HG02852 (cell line): ENCODE measurements at regions not wholly inside any gene's neighbourhood (a gene's known extent, or its start where the extent isn't known, plus 50 kb on each side); places are given as distances from the start of the nearest gene placed in this dataset.
"Not testable (repeated sequence)": the region's sequence is repeated elsewhere in the genome, so short reads cannot be mapped to it uniquely, and the experiment has no call there.

ENCODE experiments used
- ATAC-seq: cut with Tn5 transposase; IDR thresholded peaks from one replicate; pipeline ENCODE4 v1.9.1; 2021; ENCODE audit warnings: mild to moderate bottlenecking, moderate library complexity; ENCODE audit not compliant: unreplicated experiment

GRCh38 chr1:220475608-220476007 is 52.3 kb upstream of the MARK1 start:
- not testable (repeated sequence) for ATAC-seq

DNA sequence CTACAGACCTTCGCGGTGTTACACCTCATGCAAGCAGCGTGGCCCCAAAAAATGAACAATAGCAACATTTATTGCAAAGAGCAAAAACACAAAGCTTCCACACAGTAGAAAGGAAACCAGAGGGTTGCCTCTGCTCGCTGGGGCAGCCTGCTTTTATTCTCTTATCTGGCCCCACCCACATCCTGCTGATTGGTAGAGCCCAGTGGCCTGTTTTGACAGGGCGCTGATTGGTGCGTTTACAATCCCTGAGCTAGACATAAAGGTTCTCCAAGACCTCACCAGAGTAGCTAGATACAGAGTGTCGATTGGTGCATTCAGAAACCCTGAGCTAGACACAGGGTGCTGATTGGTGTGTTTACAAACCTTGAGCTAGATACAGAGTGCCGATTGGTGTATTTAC is 52.8 kb upstream of the MARK1 start:
- ATAC-seq, result not testable (repeated sequence)

- ATAC-seq, result no peak
Observed at GRCh38 chr1:220473440-220473839, 54.5 kb upstream of the MARK1 start.

- ATAC-seq, result no peak
Observed at GRCh38 chr1:220462752-220463151, 65.2 kb upstream of the MARK1 start.

- ATAC-seq, result no peak
Observed at GRCh38 chr1:220458936-220459335, 69.0 kb upstream of the MARK1 start.

GRCh38 chr1:220457957-220458609 is 69.9 kb upstream of the MARK1 start:
- ATAC-seq, result no peak

DNA sequence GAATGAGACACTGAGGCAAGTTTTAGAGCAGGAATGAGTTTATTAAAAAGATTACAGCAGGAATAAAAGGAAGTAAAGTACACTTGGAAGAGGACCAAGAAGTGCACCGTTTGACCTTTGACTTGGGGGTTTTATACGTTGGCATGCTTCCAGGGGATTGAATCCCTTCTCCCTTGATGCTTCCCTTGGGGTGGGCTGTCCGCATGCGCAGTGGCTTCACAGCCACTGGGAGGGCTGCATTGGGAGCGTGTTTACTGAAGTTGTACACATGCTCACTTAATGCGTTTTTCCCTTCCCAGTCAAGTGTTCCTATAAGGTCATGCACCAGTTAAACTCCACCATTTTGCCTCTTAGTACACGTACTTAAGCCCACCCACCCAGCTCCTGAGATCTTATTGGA is 72.4 kb upstream of the MARK1 start:
- ATAC-seq, result no peak

- ATAC-seq, result no peak
Observed at GRCh38 chr1:220454155-220454777, 73.7 kb upstream of the MARK1 start.

- ATAC-seq, result no peak
Observed at GRCh38 chr1:220453371-220453770, 74.6 kb upstream of the MARK1 start.

GRCh38 chr1:220451532-220451931 is 76.4 kb upstream of the MARK1 start:
- ATAC-seq, result no peak

- ATAC-seq, result no peak
Observed at GRCh38 chr1:220450927-220451326, 77.0 kb upstream of the MARK1 start.

DNA sequence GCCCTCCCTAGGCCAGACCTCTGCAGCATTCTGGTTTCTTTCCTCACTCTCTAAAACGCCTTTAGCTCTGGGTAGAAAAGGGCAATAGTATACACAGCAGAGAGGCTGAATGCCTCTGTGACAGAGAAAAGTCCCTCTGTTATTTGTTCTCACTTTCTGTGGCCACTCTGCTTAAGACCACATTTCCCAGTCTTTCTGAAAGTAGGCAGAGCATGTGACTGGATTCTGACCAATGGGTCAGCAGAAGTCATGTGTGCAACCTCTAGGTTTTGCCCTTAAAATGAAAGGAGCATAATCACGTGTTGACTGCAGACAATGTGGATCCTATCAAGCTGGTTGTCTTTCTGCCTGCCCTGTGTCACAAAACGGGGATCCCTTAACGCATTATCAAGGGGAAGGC is 79.7 kb upstream of the MARK1 start:
- peak; percentile 62 for ATAC-seq

GRCh38 chr1:220444586-220444985 is 83.3 kb upstream of the MARK1 start:
- not testable (repeated sequence) for ATAC-seq

DNA sequence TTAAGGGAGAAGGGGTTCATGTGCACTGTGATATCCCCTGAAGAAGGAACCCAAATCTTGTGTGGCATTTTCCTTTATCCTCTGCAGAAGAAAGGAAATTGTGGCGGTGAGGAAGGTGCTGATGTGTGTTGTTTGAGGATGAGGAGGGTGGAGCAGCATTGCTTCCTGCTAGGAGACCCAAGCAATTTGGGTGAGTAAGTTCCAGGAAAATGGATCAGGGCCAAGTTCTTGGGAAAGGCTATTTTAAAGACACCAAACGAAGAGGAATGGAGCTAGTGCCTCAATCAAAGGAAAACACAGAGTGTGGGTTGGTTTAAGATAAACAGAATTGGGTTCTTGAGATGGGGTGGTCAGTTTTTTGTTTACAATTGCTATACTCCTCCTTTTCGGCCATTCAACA is 86.7 kb upstream of the MARK1 start:
- no peak for ATAC-seq

- ATAC-seq, result no peak
Observed at GRCh38 chr1:220438741-220439140, 89.2 kb upstream of the MARK1 start.

DNA sequence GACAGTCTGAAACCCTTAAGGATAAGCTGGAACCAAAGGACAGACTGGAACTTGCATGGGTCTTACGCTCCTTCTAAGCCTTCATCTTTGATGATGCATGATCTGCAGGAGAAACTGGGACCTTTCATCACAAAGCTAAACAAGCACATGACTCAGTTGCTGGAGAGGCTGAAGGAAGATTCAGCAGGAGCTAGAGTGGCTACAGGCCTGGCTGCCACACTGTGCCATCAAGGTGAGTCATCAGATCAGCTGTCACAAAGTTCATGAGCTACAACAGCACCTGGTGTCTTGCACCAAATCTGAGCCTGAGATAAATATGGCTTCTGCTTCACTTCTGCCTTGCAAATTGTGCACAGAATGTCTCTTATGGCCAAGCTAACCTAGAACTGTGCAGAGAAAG is 95.5 kb upstream of the MARK1 start:
- no peak for ATAC-seq

DNA sequence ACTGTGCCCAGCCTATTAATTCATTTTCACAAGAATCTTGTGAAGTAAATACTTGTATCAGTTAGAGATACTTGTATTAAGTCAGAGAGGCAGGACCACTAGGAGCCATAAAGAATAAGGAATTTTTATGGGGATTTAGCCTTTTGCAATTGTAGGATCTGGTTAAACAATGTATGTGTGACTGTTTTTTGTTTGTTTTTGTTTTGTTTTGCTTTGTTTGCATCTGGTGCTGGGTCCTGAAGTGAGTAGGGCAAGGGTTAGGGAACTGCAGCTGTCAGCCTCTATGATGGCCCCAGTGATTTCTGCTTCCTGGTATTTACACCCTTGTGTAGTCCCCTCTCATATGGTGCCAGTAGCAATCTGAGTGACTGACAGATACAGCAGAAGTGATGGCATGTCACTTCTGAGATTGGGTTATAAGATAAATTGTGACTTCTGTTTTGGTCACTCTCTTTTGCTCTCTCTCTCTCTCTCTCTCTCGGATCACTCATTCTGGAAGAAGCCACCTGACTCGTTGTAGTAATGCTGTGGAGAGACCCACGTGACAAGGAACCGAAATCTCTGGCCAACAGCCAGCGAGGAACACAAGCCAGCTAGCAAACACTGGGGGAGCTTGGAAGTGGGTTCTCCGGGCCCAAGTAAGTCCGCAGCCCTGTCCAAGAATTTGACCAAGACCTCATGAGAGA is 96.2 kb upstream of the MARK1 start:
- ATAC-seq, result no peak

- no peak for ATAC-seq
Observed at GRCh38 chr1:220430586-220430985, 97.3 kb upstream of the MARK1 start.

- no peak for ATAC-seq
Observed at GRCh38 chr1:220430059-220430458, 97.9 kb upstream of the MARK1 start.

DNA sequence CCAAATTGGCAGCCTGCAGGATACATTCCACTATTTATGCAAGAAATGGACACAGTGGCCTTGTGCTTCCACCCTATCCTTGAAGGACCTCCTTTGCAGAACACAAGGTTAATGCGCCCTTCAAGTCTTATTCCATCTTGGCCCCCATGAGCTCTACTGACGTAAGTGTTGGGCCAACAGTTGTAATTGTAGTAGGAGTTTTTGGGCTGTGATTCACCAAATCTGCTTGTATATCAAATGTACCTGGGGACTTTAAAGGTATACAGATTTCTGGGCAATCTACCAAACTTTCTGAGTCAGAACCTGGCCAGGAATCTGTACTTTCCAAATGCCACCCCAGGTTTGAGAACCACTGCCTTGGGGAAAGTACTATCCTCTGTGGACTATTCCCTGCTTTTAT is 100.9 kb upstream of the MARK1 start:
- ATAC-seq, result no peak

DNA sequence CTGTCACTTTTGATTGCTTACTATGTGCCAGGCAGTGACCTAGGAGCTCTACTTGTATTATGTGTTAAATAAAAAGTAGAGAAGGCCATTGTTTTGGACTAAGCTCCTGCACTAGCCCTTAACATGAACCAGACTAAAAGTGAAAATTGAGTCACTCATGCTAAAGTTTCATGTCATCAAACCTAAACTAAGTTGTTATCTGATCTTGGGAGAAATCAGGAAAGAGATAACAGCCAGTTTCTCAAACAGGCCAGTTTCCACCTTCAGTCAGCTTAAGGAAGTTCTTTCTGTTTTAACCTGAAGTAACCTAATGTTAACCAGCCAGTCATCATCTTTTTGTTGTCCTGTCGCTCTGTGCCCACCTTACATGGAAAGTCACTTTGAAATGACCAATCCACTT is 102.1 kb upstream of the MARK1 start:
- no peak for ATAC-seq

DNA sequence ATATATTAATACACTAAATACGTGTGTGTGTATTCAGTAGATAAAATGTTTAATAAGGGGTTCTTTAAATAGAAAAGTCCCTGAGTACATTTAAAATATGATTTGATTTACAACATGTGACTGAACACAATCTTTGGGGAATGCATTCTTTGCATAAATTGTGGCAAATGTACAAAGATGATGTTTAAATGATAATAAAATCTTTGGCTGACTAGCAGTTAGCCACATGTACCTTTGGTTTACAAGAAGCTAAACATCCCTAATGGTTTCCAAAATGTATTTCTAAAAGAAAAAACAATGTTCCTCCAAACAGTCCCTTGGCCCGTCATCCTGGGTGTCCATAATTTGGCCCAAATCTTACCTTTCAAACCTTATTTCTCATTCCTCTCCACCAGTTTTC is 106.4 kb upstream of the MARK1 start:
- ATAC-seq, result no peak
